ENCODE measurements at regions not wholly inside any gene's neighbourhood (a gene's known extent, or its start where the extent isn't known, plus 50 kb on each side); places are given as distances from the start of the nearest gene placed in this dataset.
"Not testable (repeated sequence)": the region's sequence is repeated elsewhere in the genome, so short reads cannot be mapped to it uniquely, and the experiment has no call there.

- no peak for DNase-seq
These were observed 159.4 kb downstream of the PMAIP1 start for GRCh38 chr18:60059216-60059615.

- no peak for DNase-seq
These were observed 154.0 kb downstream of the PMAIP1 start for GRCh38 chr18:60053747-60054304.

GRCh38 chr18:60050821-60051220 is 151.0 kb downstream of the PMAIP1 start:
- no peak for DNase-seq

GRCh38 chr18:60049172-60049571 is 149.4 kb downstream of the PMAIP1 start:
- DNase-seq = no peak

GRCh38 chr18:60047556-60047955 is 147.8 kb downstream of the PMAIP1 start:
- no peak for DNase-seq

GRCh38 chr18:60044290-60045006 is 144.7 kb downstream of the PMAIP1 start:
- DNase-seq = no peak

GRCh38 chr18:60040971-60041370 is 141.2 kb downstream of the PMAIP1 start:
- no peak for DNase-seq

GRCh38 chr18:60038731-60039130 is 138.9 kb downstream of the PMAIP1 start:
- no peak for DNase-seq

GRCh38 chr18:60027397-60027796 is 127.6 kb downstream of the PMAIP1 start:
- DNase-seq = no peak

GRCh38 chr18:60024857-60025256 is 125.1 kb downstream of the PMAIP1 start:
- no peak for DNase-seq

GRCh38 chr18:60024345-60024744 is 124.5 kb downstream of the PMAIP1 start:
- no peak for DNase-seq

GRCh38 chr18:60022671-60023276 is 123.0 kb downstream of the PMAIP1 start:
- DNase-seq = no peak

GRCh38 chr18:60021556-60021955 is 121.8 kb downstream of the PMAIP1 start:
- no peak for DNase-seq

GRCh38 chr18:60020107-60020925 is 120.5 kb downstream of the PMAIP1 start:
- DNase-seq = no peak

GRCh38 chr18:60019463-60019840 is 119.7 kb downstream of the PMAIP1 start:
- DNase-seq = no peak

- DNase-seq = no peak
These were observed 119.0 kb downstream of the PMAIP1 start for GRCh38 chr18:60018618-60019462.

GRCh38 chr18:60018134-60018533 is 118.3 kb downstream of the PMAIP1 start:
- peak; percentile 17 for DNase-seq

GRCh38 chr18:60017371-60017770 is 117.6 kb downstream of the PMAIP1 start:
- no peak for DNase-seq

GRCh38 chr18:60015826-60016225 is 116.0 kb downstream of the PMAIP1 start:
- not testable (repeated sequence) for DNase-seq

GRCh38 chr18:60013148-60013547 is 113.4 kb downstream of the PMAIP1 start:
- DNase-seq = not testable (repeated sequence)

- no peak for DNase-seq
These were observed 111.2 kb downstream of the PMAIP1 start for GRCh38 chr18:60010984-60011383.

- no peak for DNase-seq
These were observed 110.7 kb downstream of the PMAIP1 start for GRCh38 chr18:60010513-60010912.

- DNase-seq = no peak
These were observed 107.9 kb downstream of the PMAIP1 start for GRCh38 chr18:60007661-60008060.
